GM12878 (cell line): ENCODE measurements at regions not wholly inside any gene's neighbourhood (a gene's known extent, or its start where the extent isn't known, plus 50 kb on each side); places are given as distances from the start of the nearest gene placed in this dataset.

Experiments used
- ATAC-seq: fragments of 200-7000 bp; cut with Tn5 transposase; 3 replicates; pipeline ENCODE4 v1.9.1; 2020; ENCODE audit warnings: mild to moderate bottlenecking, moderate library complexity
- BruUV-seq: library from RNA; stranded (reverse); fragments of 400-500 nt; replicated peaks from 2 replicates; lab custom pipeline; 2021; lab: Mats Ljungman, UMichigan
- CTCF ChIA-PET: fragments of 300-600 bp; sonication (Branson Sonifier 250); formaldehyde crosslinking; extraction: SDS; loops from one replicate; lab custom pipeline; 2021; ENCODE audit warnings: inconsistent platforms; lab: Yijun Ruan, JAX
- POLR2A ChIA-PET: fragments of 350-600 bp; formaldehyde crosslinking; extraction: SDS; loops from one replicate; lab custom pipeline; 2021; ENCODE audit warnings: inconsistent platforms; lab: Charles Lee
- RAD21 ChIA-PET: fragments of 300-600 bp; sonication (Branson Sonifier 250); formaldehyde crosslinking; loops from one replicate; lab custom pipeline; 2023; ENCODE audit warnings: antibody characterized with exemption; ENCODE audit not compliant: unreplicated experiment; lab: Charles Lee
- SMC1A ChIA-PET: fragments of 300-600 bp; sonication (Branson Sonifier 250); formaldehyde crosslinking; loops from one replicate; lab custom pipeline; 2023; ENCODE audit not compliant: unreplicated experiment, uncharacterized antibody; lab: Charles Lee
- DNase-seq: peaks from one replicate; pipeline ENCODE4 v3.0.0-alpha.2; 2011; ENCODE audit warnings: low read depth, low spot score
- FAIRE-seq: peaks from 3 replicates; lab custom pipeline; 2011; peaks lifted over from hg19 to GRCh38; lab: Jason Lieb, UNC
- H2AFZ ChIP-seq: 2 replicates; pipeline ENCODE4 v1.6.0; 2011; ENCODE audit warnings: low read depth, low read length, control low read depth; ENCODE audit not compliant: control insufficient read depth
- H3K27ac ChIP-seq: 2 replicates; pipeline ENCODE4 v1.5.1; 2011; ENCODE audit warnings: control low read depth; ENCODE audit not compliant: control insufficient read depth, insufficient read depth
- H3K27me3 ChIP-seq, 2 experiments: replicated peaks in 1 of 2; 2 replicates each; pipeline versions ENCODE4 v1.6.0 to v1.6.1; 2011; ENCODE audit warnings: low read length in 1 of 2; ENCODE audit not compliant: control insufficient read depth in 2 of 2, insufficient read depth in 2 of 2
- H3K36me3 ChIP-seq, 2 experiments: 2 replicates each; pipeline ENCODE4 v1.5.1; 2011; ENCODE audit warnings: low read length in 1 of 2; ENCODE audit not compliant: control insufficient read depth in 2 of 2, insufficient read depth in 2 of 2
- H3K4me1 ChIP-seq: 2 replicates; pipeline ENCODE4 v1.6.1; 2011; ENCODE audit warnings: mild to moderate bottlenecking, low read length, moderate library complexity, mixed read lengths; ENCODE audit not compliant: control insufficient read depth, insufficient read depth
- H3K4me2 ChIP-seq: 2 replicates; pipeline ENCODE4 v1.6.0; 2011; ENCODE audit warnings: control low read depth; ENCODE audit not compliant: control insufficient read depth, insufficient read depth
- H3K4me3 ChIP-seq: fragments of 200-600 bp; sonication (generic); 2 replicates; pipeline ENCODE4 v1.5.1; 2016
- H3K79me2 ChIP-seq: 2 replicates; pipeline ENCODE4 v1.6.0; 2011; ENCODE audit warnings: low read length; ENCODE audit not compliant: control insufficient read depth, insufficient read depth
- H3K9ac ChIP-seq: 2 replicates; pipeline ENCODE4 v1.8.0; 2011; ENCODE audit warnings: low read length, control low read depth, mixed read lengths; ENCODE audit not compliant: control insufficient read depth, insufficient read depth
- H3K9me3 ChIP-seq: replicated peaks from 3 replicates; pipeline ENCODE4 v1.5.1; 2011; ENCODE audit warnings: mild to moderate bottlenecking, low read length; ENCODE audit not compliant: control insufficient read depth, insufficient read depth
- H4K20me1 ChIP-seq: 2 replicates; pipeline ENCODE4 v1.6.0; 2011; ENCODE audit not compliant: control insufficient read depth, insufficient read depth
- CBX3 ChIP-seq: fragments of 200-600 bp; sonication (generic); IDR thresholded peaks from 2 replicates; pipeline ENCODE4 v1.6.1; 2016; ENCODE audit warnings: low read depth, borderline replicate concordance
- CHD1 ChIP-seq: IDR thresholded peaks from 2 replicates; pipeline ENCODE4 v1.6.1; 2012; ENCODE audit warnings: low read depth, low read length, improper control_type of control experiment
- ELK1 ChIP-seq: IDR thresholded peaks from 2 replicates; pipeline ENCODE4 v1.6.1; 2012; ENCODE audit warnings: low read depth, low read length, improper control_type of control experiment
- EZH2 ChIP-seq: IDR thresholded peaks from 2 replicates; pipeline ENCODE4 v1.6.1; 2012; ENCODE audit warnings: low read depth, mild to moderate bottlenecking, control low read depth, inconsistent platforms, low read length, borderline replicate concordance; ENCODE audit not compliant: control insufficient read depth
- FOXM1 ChIP-seq: IDR thresholded peaks from 2 replicates; pipeline ENCODE4 v1.6.1; 2012; ENCODE audit warnings: low read depth, mild to moderate bottlenecking, inconsistent platforms, low read length, moderate library complexity
- GATAD2B ChIP-seq: fragments of 450-650 bp; conservative IDR thresholded peaks from 2 replicates; pipeline ENCODE4 v1.6.1; 2017; ENCODE audit warnings: low read depth, mild to moderate bottlenecking, moderate library complexity
- IRF4 ChIP-seq: IDR thresholded peaks from 2 replicates; pipeline ENCODE4 v1.6.1; 2011; ENCODE audit warnings: low read depth, low read length
- NFYB ChIP-seq: IDR thresholded peaks from 2 replicates; pipeline ENCODE4 v1.6.1; 2011; ENCODE audit warnings: low read depth, mild to moderate bottlenecking, low read length, improper control_type of control experiment, moderate library complexity; ENCODE audit not compliant: insufficient read depth
- RBBP5 ChIP-seq: fragments of 200-600 bp; sonication (generic); conservative IDR thresholded peaks from 2 replicates; pipeline ENCODE4 v1.6.1; 2016
- SIN3A ChIP-seq: IDR thresholded peaks from 2 replicates; pipeline ENCODE4 v1.6.1; 2012; ENCODE audit warnings: low read depth, low read length, improper control_type of control experiment
- SKIL ChIP-seq: fragments of 450-650 bp; IDR thresholded peaks from 2 replicates; pipeline ENCODE4 v1.6.1; 2017; ENCODE audit warnings: mild to moderate bottlenecking, low read depth, inconsistent platforms; ENCODE audit not compliant: poor library complexity, severe bottlenecking
- SMARCA5 ChIP-seq: fragments of 450-650 bp; IDR thresholded peaks from 2 replicates; pipeline ENCODE4 v1.6.1; 2017; ENCODE audit warnings: mild to moderate bottlenecking
- WGBS: methylation state at CpG from one replicate; pipeline ENCODE4 v1.1.6; 2016; ENCODE audit warnings: low lambda C conversion rate; ENCODE audit not compliant: insufficient replicate concordance, insufficient coverage; ENCODE audit errors: missing lambda C conversion rate; 5-methylcytosine and 5-hydroxymethylcytosine counted together
- in situ Hi-C: fragments of 300-500 bp; cut with MboI; formaldehyde crosslinking; loops from 9 replicates; pipeline ENCODE4 v1.14.3; 2018; ENCODE audit warnings: mixed read lengths
- intact Hi-C: fragments of 100-400 bp; cut with micrococcal nuclease; formaldehyde crosslinking; loops from one replicate; pipeline ENCODE4 v1.14.2; 2022; ENCODE audit not compliant: unreplicated experiment

- H3K36me3 ChIP-seq: no peaks in the 10 kb centered on the region
- 26% methylated on average over 4 of the region's 4 CpGs for WGBS
- H2AFZ ChIP-seq: no peak overlapping the region
- TF ChIP-seq RBBP5 (no peak), SIN3A (no peak), IRF4 (no peak), ELK1 (no peak), CHD1 (no peak), NFYB (no peak), SMARCA5 (no peak), GATAD2B (no peak), EZH2 (no peak), SKIL (no peak), FOXM1 (no peak), CBX3 (no peak)
- no peaks in the 10 kb centered on the region for H3K4me1 ChIP-seq
- H4K20me1 ChIP-seq: no peaks in the 10 kb centered on the region
- no peaks in the 10 kb centered on the region for H3K9me3 ChIP-seq
- CTCF ChIA-PET: no interaction called here
- no peak for ATAC-seq
- in situ Hi-C loops (no loop called here), intact Hi-C loops (no loop called here)
- FAIRE-seq: no peak
- H3K9ac ChIP-seq: no peak overlapping the region
- H3K4me3 ChIP-seq: no peak overlapping the region
- DNase-seq: no peak
- SMC1A ChIA-PET: no interaction called here
- no peak overlapping the region for H3K4me2 ChIP-seq
- no TSS peak for BruUV-seq
- H3K79me2 ChIP-seq: no peaks in the 10 kb centered on the region
- H3K27me3 ChIP-seq: no peaks in the 10 kb centered on the region
- POLR2A ChIA-PET: no interaction called here
- no peak overlapping the region for H3K27ac ChIP-seq
- RAD21 ChIA-PET: no interaction called here
These were observed 491.9 kb upstream of the ROBO1 start for GRCh38 chr3:80259736-80260135.
